LNCAP (cell line): ENCODE measurements at regions not wholly inside any gene's neighbourhood (a gene's known extent, or its start where the extent isn't known, plus 50 kb on each side); places are given as distances from the start of the nearest gene placed in this dataset.

Source experiments
- CTCF ChIP-seq: fragments of 450-650 bp; IDR thresholded peaks from 2 replicates; pipeline ENCODE4 v1.5.1; 2017; ENCODE audit warnings: mild to moderate bottlenecking

- TF ChIP-seq CTCF: no peak
Measured at GRCh38 chr12:124094188-124094587, 121.2 kb downstream of the ZNF664 start.

GRCh38 chr12:124094733-124095132 lies 121.7 kb downstream of the ZNF664 start:
- TF ChIP-seq CTCF: no peak

DNA sequence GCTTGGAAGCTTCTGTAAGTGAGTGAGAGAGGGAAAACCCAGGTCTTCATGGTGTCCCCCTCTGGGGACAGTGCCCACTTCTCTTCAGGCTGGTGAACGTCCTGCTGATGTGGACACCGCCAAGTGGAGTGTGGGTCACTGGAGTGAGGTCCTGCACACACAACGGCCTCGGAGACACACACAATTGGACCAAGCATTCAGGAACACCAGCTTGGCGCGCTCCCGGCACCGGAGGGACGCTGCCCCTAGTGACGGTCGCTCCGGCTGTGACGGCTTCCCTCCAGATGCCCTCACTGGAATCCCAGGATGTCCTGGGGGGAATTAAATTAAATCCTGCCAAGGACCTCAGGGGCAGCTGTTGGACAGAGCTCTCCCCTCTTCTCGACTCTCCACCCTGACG lies 123.1 kb downstream of the ZNF664 start:
- no peak for TF ChIP-seq CTCF

DNA sequence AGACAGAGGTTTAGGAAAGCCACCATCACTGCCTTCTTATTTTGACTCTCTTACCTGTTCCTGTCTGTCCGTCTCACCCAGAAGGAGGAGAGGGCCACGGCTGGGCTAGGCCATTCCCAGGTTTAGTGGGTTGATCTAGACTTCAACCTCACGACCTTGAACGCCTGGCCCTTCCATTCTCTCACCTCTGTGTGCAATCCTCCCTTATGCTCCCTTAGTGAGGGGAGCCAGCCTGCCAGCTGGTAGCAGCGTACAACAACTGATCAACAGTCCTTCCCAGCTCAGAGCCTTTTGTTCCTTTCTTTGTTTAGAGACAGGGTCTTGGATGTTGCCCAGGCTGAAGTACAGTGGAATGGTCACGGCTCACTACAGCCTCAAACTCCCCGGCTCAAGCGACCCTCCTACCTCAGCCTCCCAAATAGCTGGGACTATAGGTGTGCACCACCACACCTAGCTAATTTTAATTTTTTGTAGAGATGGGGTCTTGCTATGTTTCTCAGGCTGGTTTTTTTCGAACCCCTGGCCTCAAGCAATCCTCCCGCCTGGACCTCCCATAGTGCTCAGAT lies 123.9 kb downstream of the ZNF664 start:
- no peak for TF ChIP-seq CTCF

- TF ChIP-seq CTCF: no peak
Measured at GRCh38 chr12:124097701-124098100, 124.7 kb downstream of the ZNF664 start.

DNA sequence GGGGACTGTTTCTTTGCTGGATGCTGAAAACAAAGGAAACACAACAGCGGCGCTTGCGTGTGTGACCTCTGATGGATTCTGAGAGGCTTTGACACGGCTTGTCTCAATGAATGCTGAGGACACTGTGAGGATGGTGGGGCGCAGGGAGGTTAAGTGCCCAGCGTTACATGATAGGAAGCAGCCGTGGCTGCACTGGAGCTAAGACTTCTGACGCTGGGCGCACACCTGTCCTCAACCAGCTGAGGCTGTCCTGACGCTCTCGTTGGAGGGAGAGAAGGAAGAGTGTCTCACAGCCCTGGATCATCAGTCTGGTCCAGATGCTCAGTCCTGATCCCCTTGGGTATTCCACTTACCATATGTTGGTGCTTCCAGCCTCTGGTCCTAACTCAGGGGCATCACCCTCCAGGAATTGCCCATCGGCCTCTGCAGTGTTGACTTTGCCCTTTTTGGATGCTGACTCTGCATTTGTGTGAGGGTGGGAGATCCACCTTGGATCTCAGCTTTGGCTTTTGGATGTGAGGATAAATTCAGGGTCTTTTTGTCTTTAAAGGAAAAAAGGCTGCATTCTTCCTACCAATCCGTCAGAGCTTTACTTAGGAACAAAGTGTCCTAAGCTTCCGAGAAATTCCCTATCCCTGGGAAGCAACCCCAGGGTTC lies 125.2 kb downstream of the ZNF664 start:
- no peak for TF ChIP-seq CTCF

DNA sequence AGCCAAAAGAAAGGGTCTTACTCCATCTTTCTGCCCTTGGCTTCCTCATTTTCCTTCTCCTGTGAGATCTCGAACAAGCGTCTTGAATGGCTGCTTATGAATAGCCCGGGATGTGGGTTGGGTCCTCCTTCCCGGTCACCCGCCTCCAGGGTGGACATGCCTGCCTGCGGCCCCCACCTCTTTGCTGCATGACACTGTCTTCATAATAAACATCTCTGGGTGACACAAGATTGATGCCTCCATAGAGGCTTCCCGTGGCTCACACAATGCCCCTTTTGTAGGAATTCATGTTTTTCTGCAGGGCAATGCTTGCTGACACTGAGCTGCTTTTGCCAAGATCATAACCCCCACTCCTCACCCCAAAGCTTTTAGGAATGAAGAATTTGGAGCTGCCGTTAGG lies 125.9 kb downstream of the ZNF664 start:
- no peak for TF ChIP-seq CTCF

GRCh38 chr12:124099661-124100060 lies 126.6 kb downstream of the ZNF664 start:
- TF ChIP-seq CTCF: no peak
